SK-N-SH (cell line): ENCODE measurements at regions not wholly inside any gene's neighbourhood (a gene's known extent, or its start where the extent isn't known, plus 50 kb on each side); places are given as distances from the start of the nearest gene placed in this dataset.

Experiments
- CTCF ChIA-PET: fragments of 300-600, 350-600 bp; formaldehyde crosslinking; extraction: SDS; loops from one replicate; lab custom pipeline; 2021; lab: Yijun Ruan, JAX
- POLR2A ChIA-PET: fragments of 350-600 bp; sonication (Branson Sonifier 250); formaldehyde crosslinking; extraction: SDS; loops from one replicate; lab custom pipeline; 2020; ENCODE audit warnings: antibody characterized with exemption, inconsistent platforms; lab: Yijun Ruan, JAX
- DNase-seq: peaks from one replicate; pipeline ENCODE4 v3.0.0; 2012
- H2AFZ ChIP-seq: fragments of 200-600 bp; sonication (generic); 2 replicates; pipeline ENCODE4 v1.8.1; 2016; ENCODE audit warnings: antibody characterized with exemption, mild to moderate bottlenecking, low read depth
- H3F3A ChIP-seq: fragments of 200-600 bp; sonication (generic); replicated peaks from 2 replicates; pipeline ENCODE3; 2016; ENCODE audit warnings: antibody characterized with exemption, mild to moderate bottlenecking; ENCODE audit not compliant: insufficient read depth
- H3K27ac ChIP-seq, 2 experiments: fragments of 200-500 bp in 1 of 2; fragments of 200-600 bp in 1 of 2; sonication (Bioruptor generic) in 1 of 2; sonication (generic), shearing (Covaris generic) in 1 of 2; 2 replicates each; pipeline versions ENCODE4 v1.5.1 to v1.6.1; 2014 to 2016; ENCODE audit warnings: low read depth in 2 of 2, inconsistent platforms in 1 of 2, low read length in 1 of 2, mild to moderate bottlenecking in 1 of 2, mixed read lengths in 1 of 2
- H3K27me3 ChIP-seq: fragments of 200-600 bp; sonication (generic), shearing (Covaris generic); 2 replicates; pipeline ENCODE4 v1.6.1; 2016; ENCODE audit warnings: mixed run types; ENCODE audit not compliant: insufficient read depth
- H3K36me3 ChIP-seq, 2 experiments: fragments of 200-500 bp in 1 of 2; fragments of 200-600 bp in 1 of 2; sonication (Bioruptor generic) in 1 of 2; sonication (generic) in 1 of 2; replicated peaks in 1 of 2; 2 replicates each; pipeline versions ENCODE3 to v1.5.1; 2014 to 2016; ENCODE audit warnings: low read length in 1 of 2, mild to moderate bottlenecking in 1 of 2; ENCODE audit not compliant: insufficient read depth in 2 of 2, control insufficient read depth in 1 of 2
- H3K4me1 ChIP-seq, 2 experiments: fragments of 200-500 bp in 1 of 2; fragments of 200-600 bp in 1 of 2; sonication (Bioruptor generic) in 1 of 2; sonication (generic), shearing (Covaris generic) in 1 of 2; 2 replicates each; pipeline versions ENCODE4 v1.5.1 to v1.6.1; 2014 to 2016; ENCODE audit warnings: low read depth in 1 of 2, low read length in 1 of 2, mixed run types in 1 of 2; ENCODE audit not compliant: insufficient read depth in 2 of 2, control insufficient read depth in 1 of 2
- H3K4me2 ChIP-seq: fragments of 200-600 bp; sonication (generic), shearing (Covaris generic); 2 replicates; pipeline ENCODE4 v1.6.1; 2017; ENCODE audit warnings: mixed run types
- H3K4me3 ChIP-seq, 2 experiments: fragments of 200-500 bp in 1 of 2; fragments of 200-600 bp in 1 of 2; sonication (Bioruptor generic) in 1 of 2; sonication (generic), shearing (Covaris generic) in 1 of 2; 2 replicates each; pipeline versions ENCODE4 v1.5.1 to v1.8.1; 2014 to 2016; ENCODE audit warnings: low read depth in 2 of 2, inconsistent platforms in 1 of 2, low read length in 1 of 2, mild to moderate bottlenecking in 1 of 2, mixed read lengths in 1 of 2, moderate library complexity in 1 of 2
- H3K79me2 ChIP-seq: fragments of 200-600 bp; sonication (generic); 2 replicates; pipeline ENCODE4 v1.8.1; 2017; ENCODE audit warnings: mild to moderate bottlenecking; ENCODE audit not compliant: insufficient read depth
- H3K9ac ChIP-seq: fragments of 200-600 bp; sonication (generic); 2 replicates; pipeline ENCODE4 v1.6.1; 2017; ENCODE audit warnings: mixed run types
- H3K9me2 ChIP-seq: fragments of 200-600 bp; sonication (generic); 2 replicates; pipeline ENCODE4 v1.6.1; 2017; ENCODE audit warnings: mixed run types
- H3K9me3 ChIP-seq: fragments of 200-600 bp; sonication (generic); 2 replicates; pipeline ENCODE4 v1.6.1; 2017; ENCODE audit warnings: mixed run types, mild to moderate bottlenecking, moderate library complexity
- H4K20me1 ChIP-seq: fragments of 200-600 bp; sonication (generic); 2 replicates; pipeline ENCODE4 v1.6.1; 2017; ENCODE audit warnings: mild to moderate bottlenecking, mixed run types; ENCODE audit not compliant: insufficient read depth
- FOXJ3 ChIP-seq: sonication (generic); formaldehyde crosslinking; IDR thresholded peaks from 2 replicates; pipeline ENCODE4 v1.5.1; 2020; ENCODE audit warnings: mild to moderate bottlenecking, missing genetic modification reagents
- GABPA ChIP-seq: IDR thresholded peaks from 2 replicates; pipeline ENCODE4 v1.4.0; 2012; ENCODE audit warnings: low read depth, mild to moderate bottlenecking
- MAX ChIP-seq: IDR thresholded peaks from 2 replicates; pipeline ENCODE4 v1.4.0; 2012; ENCODE audit warnings: low read depth
- MEF2A ChIP-seq: IDR thresholded peaks from 2 replicates; pipeline ENCODE4 v1.4.0; 2012; ENCODE audit warnings: low read depth, borderline replicate concordance
- NRF1 ChIP-seq: IDR thresholded peaks from 2 replicates; pipeline ENCODE4 v1.6.1; 2012; ENCODE audit warnings: low read depth, mild to moderate bottlenecking, low read length
- RAD21 ChIP-seq: IDR thresholded peaks from 2 replicates; pipeline ENCODE4 v1.6.1; 2012; ENCODE audit warnings: mild to moderate bottlenecking, low read length
- RCOR1 ChIP-seq: fragments of 150-350 bp; IDR thresholded peaks from 2 replicates; pipeline ENCODE4 v1.6.1; 2017; ENCODE audit warnings: antibody characterized with exemption, low read length
- RXRA ChIP-seq: IDR thresholded peaks from 2 replicates; pipeline ENCODE4 v1.4.0; 2012; ENCODE audit warnings: low read depth, mild to moderate bottlenecking, borderline replicate concordance
- TAF1 ChIP-seq: IDR thresholded peaks from 2 replicates; pipeline ENCODE4 v1.6.1; 2012; ENCODE audit warnings: low read depth, mild to moderate bottlenecking, low read length, moderate library complexity, borderline replicate concordance
- TCF12 ChIP-seq: IDR thresholded peaks from 2 replicates; pipeline ENCODE4 v1.4.0; 2012
- TEAD4 ChIP-seq: IDR thresholded peaks from 2 replicates; pipeline ENCODE4 v1.4.0; 2012; ENCODE audit warnings: mild to moderate bottlenecking, borderline replicate concordance; ENCODE audit not compliant: insufficient read depth
- YY1 ChIP-seq: IDR thresholded peaks from 2 replicates; pipeline ENCODE4 v1.4.0; 2012; ENCODE audit warnings: low read depth, mild to moderate bottlenecking
- WGBS: methylation state at CpG from one replicate; pipeline ENCODE4 v1.1.6; 2017; ENCODE audit warnings: low lambda C conversion rate; 5-methylcytosine and 5-hydroxymethylcytosine counted together
- TF ChIP-seq, protein P1 (sequence below): fragments of 200-600 bp; sonication (generic); IDR thresholded peaks from 2 replicates; pipeline ENCODE4 v1.6.1; 2017; ENCODE audit warnings: antibody characterized with exemption, mild to moderate bottlenecking, moderate library complexity
- TF ChIP-seq, protein P2 (sequence below): IDR thresholded peaks from 2 replicates; pipeline ENCODE4; 2012

DNA sequence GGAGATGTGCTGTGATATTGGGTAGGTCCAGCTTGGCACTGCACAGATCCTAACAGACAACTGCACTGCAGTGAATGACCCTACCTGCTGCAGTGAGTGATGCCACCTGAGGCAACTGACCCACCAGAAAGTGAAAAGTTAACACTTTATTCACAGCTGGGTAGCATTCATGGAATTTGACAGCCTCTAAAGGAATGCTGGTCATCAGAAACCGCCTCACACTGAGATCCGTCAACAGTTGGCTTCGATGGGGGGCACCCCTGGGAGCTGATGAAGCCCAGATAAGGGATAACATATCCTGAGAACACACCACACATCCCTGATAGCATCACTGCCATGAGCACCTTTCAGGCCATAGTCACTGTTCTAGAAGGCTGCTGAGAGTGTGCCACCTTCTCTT, 272.4 kb upstream of the CRY1 start:
- Histone ChIP-seq H3K4me2 (no peak overlapping the region), H3K27ac (no peak overlapping the region), H3K27me3 (no peaks in the 10 kb centered on the region), H3K36me3 (no peaks in the 10 kb centered on the region), H3K9me3 (no peaks in the 10 kb centered on the region), H3K4me1 (peaks cover 0 to 17% of the 10 kb centered on the region in 2 experiments; a peak in 2 of 4 replicates), H2AFZ (no peak overlapping the region), H4K20me1 (no peaks in the 10 kb centered on the region), H3K79me2 (no peaks in the 10 kb centered on the region), H3K9me2 (no peaks in the 10 kb centered on the region), H3F3A (no peaks in the 10 kb centered on the region), H3K9ac (no peak overlapping the region), H3K4me3 (no peak overlapping the region)
- 81% methylated on average over 3 of the region's 3 CpGs for WGBS
- TF ChIP-seq TEAD4 (no peak), MAX (no peak), TCF12 (no peak), YY1 (no peak), RXRA (no peak), RCOR1 (no peak), TAF1 (no peak), RAD21 (no peak)
- TF ChIP-seq, protein P1, sequence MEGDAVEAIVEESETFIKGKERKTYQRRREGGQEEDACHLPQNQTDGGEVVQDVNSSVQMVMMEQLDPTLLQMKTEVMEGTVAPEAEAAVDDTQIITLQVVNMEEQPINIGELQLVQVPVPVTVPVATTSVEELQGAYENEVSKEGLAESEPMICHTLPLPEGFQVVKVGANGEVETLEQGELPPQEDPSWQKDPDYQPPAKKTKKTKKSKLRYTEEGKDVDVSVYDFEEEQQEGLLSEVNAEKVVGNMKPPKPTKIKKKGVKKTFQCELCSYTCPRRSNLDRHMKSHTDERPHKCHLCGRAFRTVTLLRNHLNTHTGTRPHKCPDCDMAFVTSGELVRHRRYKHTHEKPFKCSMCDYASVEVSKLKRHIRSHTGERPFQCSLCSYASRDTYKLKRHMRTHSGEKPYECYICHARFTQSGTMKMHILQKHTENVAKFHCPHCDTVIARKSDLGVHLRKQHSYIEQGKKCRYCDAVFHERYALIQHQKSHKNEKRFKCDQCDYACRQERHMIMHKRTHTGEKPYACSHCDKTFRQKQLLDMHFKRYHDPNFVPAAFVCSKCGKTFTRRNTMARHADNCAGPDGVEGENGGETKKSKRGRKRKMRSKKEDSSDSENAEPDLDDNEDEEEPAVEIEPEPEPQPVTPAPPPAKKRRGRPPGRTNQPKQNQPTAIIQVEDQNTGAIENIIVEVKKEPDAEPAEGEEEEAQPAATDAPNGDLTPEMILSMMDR, result no peak
- ChIA-PET POLR2A (no interaction called here), CTCF (no interaction called here)
- no peak for DNase-seq

GRCh38 chr12:107366322-107366721, 273.0 kb upstream of the CRY1 start:
- Histone ChIP-seq H3K4me3 (no peak overlapping the region), H3K4me2 (no peak overlapping the region), H3K9me2 (no peaks in the 10 kb centered on the region), H3K27ac (no peak overlapping the region), H3K9me3 (no peaks in the 10 kb centered on the region), H3K36me3 (no peaks in the 10 kb centered on the region), H3F3A (no peaks in the 10 kb centered on the region), H3K79me2 (no peaks in the 10 kb centered on the region), H3K4me1 (peaks cover 0 to 23% of the 10 kb centered on the region in 2 experiments; a peak in 2 of 4 replicates), H3K27me3 (no peaks in the 10 kb centered on the region), H4K20me1 (no peaks in the 10 kb centered on the region), H3K9ac (no peak overlapping the region), H2AFZ (no peak overlapping the region)
- WGBS, result 62% methylated on average over 2 of the region's 2 CpGs
- ChIA-PET CTCF (no interaction called here), POLR2A (no interaction called here)
- no peak for DNase-seq
- TF ChIP-seq GABPA (no peak), NRF1 (no peak), MEF2A (no peak), FOXJ3 (CRISPR knock-in tag) (no peak), TAF1 (no peak)
- TF ChIP-seq, protein P2, sequence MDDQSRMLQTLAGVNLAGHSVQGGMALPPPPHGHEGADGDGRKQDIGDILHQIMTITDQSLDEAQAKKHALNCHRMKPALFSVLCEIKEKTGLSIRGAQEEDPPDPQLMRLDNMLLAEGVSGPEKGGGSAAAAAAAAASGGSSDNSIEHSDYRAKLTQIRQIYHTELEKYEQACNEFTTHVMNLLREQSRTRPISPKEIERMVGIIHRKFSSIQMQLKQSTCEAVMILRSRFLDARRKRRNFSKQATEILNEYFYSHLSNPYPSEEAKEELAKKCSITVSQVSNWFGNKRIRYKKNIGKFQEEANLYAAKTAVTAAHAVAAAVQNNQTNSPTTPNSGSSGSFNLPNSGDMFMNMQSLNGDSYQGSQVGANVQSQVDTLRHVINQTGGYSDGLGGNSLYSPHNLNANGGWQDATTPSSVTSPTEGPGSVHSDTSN, result no peak
